NCI-H2171 (cell line): ENCODE measurements at regions not wholly inside any gene's neighbourhood (a gene's known extent, or its start where the extent isn't known, plus 50 kb on each side); places are given as distances from the start of the nearest gene placed in this dataset.
"Not testable (repeated sequence)": the region's sequence is repeated elsewhere in the genome, so short reads cannot be mapped to it uniquely, and the experiment has no call there.

ENCODE experiments used
- DNase-seq: peaks from one replicate; lab custom pipeline; 2025; lab: John Stamatoyannopoulos, UW

GRCh38 chr7:113593455-113593854 is 325.4 kb downstream of the PPP1R3A start:
- not testable (repeated sequence) for DNase-seq

- DNase-seq, result not testable (repeated sequence)
Measured at GRCh38 chr7:113592924-113593323, 325.9 kb downstream of the PPP1R3A start.

GRCh38 chr7:113582471-113582870 is 336.3 kb downstream of the PPP1R3A start:
- DNase-seq, result no peak

- not testable (repeated sequence) for DNase-seq
Measured at GRCh38 chr7:113563257-113563656, 355.6 kb downstream of the PPP1R3A start.

GRCh38 chr7:113562801-113563200 is 356.0 kb downstream of the PPP1R3A start:
- DNase-seq, result no peak

GRCh38 chr7:113562242-113562641 is 356.6 kb downstream of the PPP1R3A start:
- no peak for DNase-seq

GRCh38 chr7:113561446-113561845 is 357.4 kb downstream of the PPP1R3A start:
- no peak for DNase-seq

GRCh38 chr7:113550966-113551365 is 367.8 kb downstream of the PPP1R3A start:
- no peak for DNase-seq

- DNase-seq, result no peak
Measured at GRCh38 chr7:113548561-113548960, 370.2 kb downstream of the PPP1R3A start.

- DNase-seq, result no peak
Measured at GRCh38 chr7:113548137-113548536, 370.7 kb downstream of the PPP1R3A start.

GRCh38 chr7:113521468-113521867 is 397.3 kb downstream of the PPP1R3A start:
- DNase-seq, result no peak

- no peak for DNase-seq
Measured at GRCh38 chr7:113519472-113519871, 399.3 kb downstream of the PPP1R3A start.

GRCh38 chr7:113504691-113505090 is 386.3 kb upstream of the SMIM30 start:
- DNase-seq, result no peak

- DNase-seq, result no peak
Measured at GRCh38 chr7:113504142-113504541, 385.8 kb upstream of the SMIM30 start.

GRCh38 chr7:113496586-113496985 is 378.2 kb upstream of the SMIM30 start:
- DNase-seq, result not testable (repeated sequence)

- DNase-seq, result not testable (repeated sequence)
Measured at GRCh38 chr7:113494797-113495566, 376.6 kb upstream of the SMIM30 start.

- DNase-seq, result no peak
Measured at GRCh38 chr7:113491305-113491704, 373.0 kb upstream of the SMIM30 start.

- no peak for DNase-seq
Measured at GRCh38 chr7:113487925-113488731, 369.8 kb upstream of the SMIM30 start.

- DNase-seq, result no peak
Measured at GRCh38 chr7:113486548-113486947, 368.2 kb upstream of the SMIM30 start.

GRCh38 chr7:113483657-113484056 is 365.3 kb upstream of the SMIM30 start:
- no peak for DNase-seq

- no peak for DNase-seq
Measured at GRCh38 chr7:113480537-113480936, 362.2 kb upstream of the SMIM30 start.

- no peak for DNase-seq
Measured at GRCh38 chr7:113464096-113464855, 345.9 kb upstream of the SMIM30 start.
